NB4 (cell line): ENCODE measurements at regions not wholly inside any gene's neighbourhood (a gene's known extent, or its start where the extent isn't known, plus 50 kb on each side); places are given as distances from the start of the nearest gene placed in this dataset.

Experiments used
- POLR2A ChIP-seq: IDR thresholded peaks from 2 replicates; pipeline ENCODE4 v1.6.1; 2011; ENCODE audit warnings: mild to moderate bottlenecking; ENCODE audit not compliant: insufficient read length; ENCODE audit errors: extremely low read depth
- TF ChIP-seq, protein P1 (sequence below): IDR thresholded peaks from one replicate; pipeline ENCODE4 v1.5.1; 2012; ENCODE audit warnings: low read depth, low read length

DNA sequence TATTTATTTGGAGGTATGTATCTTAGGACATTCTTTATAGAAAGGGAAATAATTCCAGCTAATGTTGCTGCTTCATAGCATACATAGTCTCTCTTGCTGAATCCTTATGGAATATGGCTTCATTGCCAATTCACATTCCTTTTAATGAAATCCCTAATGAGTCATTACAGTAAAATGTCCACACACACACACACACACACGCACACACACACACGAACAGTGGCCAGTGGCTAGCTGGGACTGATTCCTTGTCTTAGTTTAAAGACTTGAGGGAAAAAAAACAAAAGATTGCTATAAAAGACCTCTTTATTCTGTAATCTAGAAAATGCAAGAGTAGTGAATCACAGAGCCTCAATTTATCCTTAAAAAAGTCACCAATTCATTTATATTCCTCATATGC, 301.6 kb downstream of the SLITRK6 start:
- TF ChIP-seq, protein P1, sequence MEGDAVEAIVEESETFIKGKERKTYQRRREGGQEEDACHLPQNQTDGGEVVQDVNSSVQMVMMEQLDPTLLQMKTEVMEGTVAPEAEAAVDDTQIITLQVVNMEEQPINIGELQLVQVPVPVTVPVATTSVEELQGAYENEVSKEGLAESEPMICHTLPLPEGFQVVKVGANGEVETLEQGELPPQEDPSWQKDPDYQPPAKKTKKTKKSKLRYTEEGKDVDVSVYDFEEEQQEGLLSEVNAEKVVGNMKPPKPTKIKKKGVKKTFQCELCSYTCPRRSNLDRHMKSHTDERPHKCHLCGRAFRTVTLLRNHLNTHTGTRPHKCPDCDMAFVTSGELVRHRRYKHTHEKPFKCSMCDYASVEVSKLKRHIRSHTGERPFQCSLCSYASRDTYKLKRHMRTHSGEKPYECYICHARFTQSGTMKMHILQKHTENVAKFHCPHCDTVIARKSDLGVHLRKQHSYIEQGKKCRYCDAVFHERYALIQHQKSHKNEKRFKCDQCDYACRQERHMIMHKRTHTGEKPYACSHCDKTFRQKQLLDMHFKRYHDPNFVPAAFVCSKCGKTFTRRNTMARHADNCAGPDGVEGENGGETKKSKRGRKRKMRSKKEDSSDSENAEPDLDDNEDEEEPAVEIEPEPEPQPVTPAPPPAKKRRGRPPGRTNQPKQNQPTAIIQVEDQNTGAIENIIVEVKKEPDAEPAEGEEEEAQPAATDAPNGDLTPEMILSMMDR = no peak
- TF ChIP-seq POLR2A = no peak
